ENCODE measurements at regions not wholly inside any gene's neighbourhood (a gene's known extent, or its start where the extent isn't known, plus 50 kb on each side); places are given as distances from the start of the nearest gene placed in this dataset.

- DNase-seq (ENCODE audit: low read depth in 1 of 2, low spot score in 1 of 2): no peak
- in situ Hi-C loops (cut with HindIII; ENCODE audit: low pct_unique_long_range_greater_than_20kb, low sequenced_read_pairs): no loop called here
- TF ChIP-seq JUND (IDR thresholded peaks at IDR 0.05; ENCODE audit: low read depth): no peak
Observed at GRCh38 chr2:133711806-133712205, 143.5 kb upstream of the NCKAP5 start.

- in situ Hi-C loops (cut with HindIII; ENCODE audit: low pct_unique_long_range_greater_than_20kb, low sequenced_read_pairs): no loop called here
- TF ChIP-seq JUND (IDR thresholded peaks at IDR 0.05; ENCODE audit: low read depth): no peak
- no peak for DNase-seq (ENCODE audit: low read depth in 1 of 2, low spot score in 1 of 2)
Observed at GRCh38 chr2:133712369-133712768, 144.1 kb upstream of the NCKAP5 start.

- TF ChIP-seq JUND (IDR thresholded peaks at IDR 0.05; ENCODE audit: low read depth): no peak
- in situ Hi-C loops (cut with HindIII; ENCODE audit: low pct_unique_long_range_greater_than_20kb, low sequenced_read_pairs): no loop called here
- no peak for DNase-seq (ENCODE audit: low read depth in 1 of 2, low spot score in 1 of 2)
Observed at GRCh38 chr2:133713049-133713580, 144.9 kb upstream of the NCKAP5 start.

GRCh38 chr2:133716166-133716565 lies 147.9 kb upstream of the NCKAP5 start:
- DNase-seq (ENCODE audit: low read depth in 1 of 2, low spot score in 1 of 2): peak in 1 of 2 experiments; percentile 42
- in situ Hi-C loops (cut with HindIII; ENCODE audit: low pct_unique_long_range_greater_than_20kb, low sequenced_read_pairs): no loop called here
- no peak for TF ChIP-seq JUND (IDR thresholded peaks at IDR 0.05; ENCODE audit: low read depth)

- no peak for TF ChIP-seq JUND (IDR thresholded peaks at IDR 0.05; ENCODE audit: low read depth)
- DNase-seq (ENCODE audit: low read depth in 1 of 2, low spot score in 1 of 2): peak in 1 of 2 experiments; percentile 61
- in situ Hi-C loops (cut with HindIII; ENCODE audit: low pct_unique_long_range_greater_than_20kb, low sequenced_read_pairs): no loop called here
Observed at GRCh38 chr2:133717497-133717896, 149.2 kb upstream of the NCKAP5 start.

GRCh38 chr2:133718688-133719201 lies 150.5 kb upstream of the NCKAP5 start:
- in situ Hi-C loops (cut with HindIII; ENCODE audit: low pct_unique_long_range_greater_than_20kb, low sequenced_read_pairs): no loop called here
- no peak for DNase-seq (ENCODE audit: low read depth in 1 of 2, low spot score in 1 of 2)
- TF ChIP-seq JUND (IDR thresholded peaks at IDR 0.05; ENCODE audit: low read depth): no peak

- in situ Hi-C loops (cut with HindIII; ENCODE audit: low pct_unique_long_range_greater_than_20kb, low sequenced_read_pairs): no loop called here
- TF ChIP-seq JUND (IDR thresholded peaks at IDR 0.05; ENCODE audit: low read depth): no peak
- no peak for DNase-seq (ENCODE audit: low read depth in 1 of 2, low spot score in 1 of 2)
Observed at GRCh38 chr2:133720429-133720828, 152.2 kb upstream of the NCKAP5 start.

- TF ChIP-seq JUND (IDR thresholded peaks at IDR 0.05; ENCODE audit: low read depth): no peak
- in situ Hi-C loops (cut with HindIII; ENCODE audit: low pct_unique_long_range_greater_than_20kb, low sequenced_read_pairs): no loop called here
- no peak for DNase-seq (ENCODE audit: low read depth in 1 of 2, low spot score in 1 of 2)
Observed at GRCh38 chr2:133721118-133721517, 152.9 kb upstream of the NCKAP5 start.

- no peak for TF ChIP-seq JUND (IDR thresholded peaks at IDR 0.05; ENCODE audit: low read depth)
- in situ Hi-C loops (cut with HindIII; ENCODE audit: low pct_unique_long_range_greater_than_20kb, low sequenced_read_pairs): no loop called here
- no peak for DNase-seq (ENCODE audit: low read depth in 1 of 2, low spot score in 1 of 2)
Observed at GRCh38 chr2:133723133-133723532, 154.9 kb upstream of the NCKAP5 start.

GRCh38 chr2:133726973-133727372 lies 158.7 kb upstream of the NCKAP5 start:
- in situ Hi-C loops (cut with HindIII; ENCODE audit: low pct_unique_long_range_greater_than_20kb, low sequenced_read_pairs): no loop called here

GRCh38 chr2:133732059-133732458 lies 163.8 kb upstream of the NCKAP5 start:
- DNase-seq (ENCODE audit: low read depth in 1 of 2, low spot score in 1 of 2): no peak
- in situ Hi-C loops (cut with HindIII; ENCODE audit: low pct_unique_long_range_greater_than_20kb, low sequenced_read_pairs): no loop called here
- TF ChIP-seq JUND (IDR thresholded peaks at IDR 0.05; ENCODE audit: low read depth): no peak

More at GRCh38 chr2:133726973-133727372, 158.7 kb upstream of the NCKAP5 start:
- no peak for TF ChIP-seq JUND (IDR thresholded peaks at IDR 0.05; ENCODE audit: low read depth)
- DNase-seq (ENCODE audit: low read depth in 1 of 2, low spot score in 1 of 2): no peak

- no peak for DNase-seq (ENCODE audit: low read depth in 1 of 2, low spot score in 1 of 2)
- no peak for TF ChIP-seq JUND (IDR thresholded peaks at IDR 0.05; ENCODE audit: low read depth)
Observed at GRCh38 chr2:133732982-133733900, 165.0 kb upstream of the NCKAP5 start.

GRCh38 chr2:133733901-133734255 lies 165.6 kb upstream of the NCKAP5 start:
- in situ Hi-C loops (cut with HindIII; ENCODE audit: low pct_unique_long_range_greater_than_20kb, low sequenced_read_pairs): no loop called here
- no peak for DNase-seq (ENCODE audit: low read depth in 1 of 2, low spot score in 1 of 2)
- no peak for TF ChIP-seq JUND (IDR thresholded peaks at IDR 0.05; ENCODE audit: low read depth)

More at GRCh38 chr2:133732982-133733900, 165.0 kb upstream of the NCKAP5 start:
- in situ Hi-C loops (cut with HindIII; ENCODE audit: low pct_unique_long_range_greater_than_20kb, low sequenced_read_pairs): no loop called here

All from T47D (cell line).